Muscle of leg (tissue), 3 donors: ENCODE measurements at regions not wholly inside any gene's neighbourhood (a gene's known extent, or its start where the extent isn't known, plus 50 kb on each side); places are given as distances from the start of the nearest gene placed in this dataset.
A peak's percentile ranks its signal among the peaks of the same experiment; 100 is the strongest.

ENCODE experiments used
- DNase-seq: peaks from one replicate; pipeline ENCODE4 v3.0.0; 2013
- H3K27ac ChIP-seq: one replicate; pipeline ENCODE4 v1.5.1; 2013; ENCODE audit warnings: mild to moderate bottlenecking, low read length, control low read depth
- H3K27me3 ChIP-seq: one replicate; pipeline ENCODE4 v1.6.1; 2013; ENCODE audit warnings: low read length; ENCODE audit not compliant: control insufficient read depth, insufficient read depth
- H3K36me3 ChIP-seq: one replicate; pipeline ENCODE4 v1.6.1; 2013; ENCODE audit warnings: low read length; ENCODE audit not compliant: control insufficient read depth, insufficient read depth
- H3K4me1 ChIP-seq: one replicate; pipeline ENCODE4 v1.6.1; 2013; ENCODE audit warnings: low read length; ENCODE audit not compliant: control insufficient read depth, insufficient read depth
- H3K4me3 ChIP-seq: one replicate; pipeline ENCODE4 v1.5.1; 2013; ENCODE audit warnings: low read length, control low read depth
- H3K9me3 ChIP-seq: replicated peaks from 2 replicates; pipeline ENCODE4 v1.6.1; 2013; ENCODE audit warnings: low read depth, low read length; ENCODE audit not compliant: control insufficient read depth
- WGBS: methylation state at CpG from one replicate; pipeline ENCODE4 v1.1.5; 2013; ENCODE audit warnings: missing lambda C conversion rate; ENCODE audit not compliant: insufficient coverage; 5-methylcytosine and 5-hydroxymethylcytosine counted together

DNA sequence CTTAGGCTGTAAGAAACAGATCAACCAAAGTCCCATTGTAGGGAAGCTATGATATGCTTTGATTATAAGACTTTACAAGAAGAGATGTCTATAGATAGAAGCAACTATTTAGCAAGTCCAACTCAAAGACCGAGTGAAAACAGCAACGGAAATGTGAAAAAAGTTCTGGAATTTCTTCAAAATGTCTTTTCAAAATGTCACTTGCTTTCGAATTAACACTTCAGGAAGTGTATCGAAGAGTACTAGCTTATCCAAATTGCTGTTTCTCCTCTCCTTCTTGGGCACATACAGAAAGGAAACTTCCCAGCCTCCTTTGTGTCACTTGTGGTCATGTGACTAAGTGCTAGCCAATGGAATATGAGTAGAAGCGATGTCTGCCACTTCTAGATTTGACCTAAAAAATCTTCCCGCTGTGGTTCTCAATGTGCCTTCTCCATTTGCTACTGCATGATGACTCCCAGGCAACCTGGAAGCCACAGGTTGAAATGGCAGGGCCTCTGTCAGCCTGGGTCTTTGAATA, 89.9 kb downstream of the TSEN15 start:
- no peak for DNase-seq
- Histone ChIP-seq H3K4me1 (peaks cover 16% of the 10 kb centered on the region), H3K4me3 (no peak overlapping the region), H3K9me3 (no peaks in the 10 kb centered on the region), H3K27me3 (no peaks in the 10 kb centered on the region), H3K27ac (no peak overlapping the region), H3K36me3 (no peaks in the 10 kb centered on the region)
- WGBS, result 94% methylated on average over 6 of the region's 6 CpGs

DNA sequence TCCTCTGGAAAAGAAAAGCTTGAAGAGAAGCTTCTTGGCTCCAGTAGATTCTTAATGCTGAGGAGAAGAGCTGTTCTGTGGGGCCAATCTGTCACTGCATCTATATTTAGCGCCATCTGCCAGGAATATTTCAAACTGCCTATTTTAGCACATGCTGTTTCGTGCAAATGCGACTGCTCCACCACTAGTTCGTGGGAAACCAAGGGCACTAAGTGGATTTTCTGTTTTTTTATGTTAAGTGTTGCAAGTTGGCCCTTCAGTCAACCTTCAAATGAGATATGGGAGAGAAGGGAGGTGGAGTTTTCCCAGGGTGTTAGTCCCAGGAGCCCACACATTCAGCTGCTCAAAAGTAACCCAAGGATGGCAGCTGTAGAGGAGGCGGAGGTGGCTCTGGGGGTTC, 91.9 kb downstream of the TSEN15 start:
- Histone ChIP-seq H3K27me3 (no peaks in the 10 kb centered on the region), H3K9me3 (peaks cover 4% of the 10 kb centered on the region), H3K27ac (peak overlapping the region; percentile 73), H3K4me3 (no peak overlapping the region), H3K36me3 (no peaks in the 10 kb centered on the region), H3K4me1 (peaks cover 16% of the 10 kb centered on the region)
- DNase-seq, result peak; percentile 74
- no CpG with 5 or more reads among the region's 5 CpGs for WGBS

DNA sequence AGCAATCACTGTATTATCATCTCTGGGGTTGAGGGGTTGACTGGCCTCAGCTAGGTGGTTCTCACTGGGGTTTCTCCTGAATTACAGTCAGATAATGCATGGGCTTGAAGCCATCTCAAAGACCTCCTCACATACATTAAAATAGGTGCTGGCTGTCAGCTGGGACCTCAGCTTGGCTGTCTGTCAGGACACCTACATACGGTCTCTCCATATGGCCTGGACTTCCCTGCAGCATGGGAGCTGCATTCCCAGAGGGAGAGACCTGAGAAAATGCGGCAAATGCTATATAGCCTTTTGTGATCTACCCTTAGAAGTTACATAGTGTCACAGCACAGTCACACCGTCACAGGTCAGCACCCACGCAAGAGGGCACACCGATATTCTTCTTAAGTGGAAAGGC, 93.6 kb downstream of the TSEN15 start:
- WGBS, result 78% methylated on average over 4 of the region's 5 CpGs
- H3K36me3 ChIP-seq, result no peaks in the 10 kb centered on the region
- DNase-seq, result no peak
- no peak overlapping the region for H3K4me3 ChIP-seq
- H3K27me3 ChIP-seq, result no peaks in the 10 kb centered on the region
- no peak overlapping the region for H3K27ac ChIP-seq
- H3K9me3 ChIP-seq, result peaks cover 4% of the 10 kb centered on the region
- peaks cover 16% of the 10 kb centered on the region for H3K4me1 ChIP-seq

DNA sequence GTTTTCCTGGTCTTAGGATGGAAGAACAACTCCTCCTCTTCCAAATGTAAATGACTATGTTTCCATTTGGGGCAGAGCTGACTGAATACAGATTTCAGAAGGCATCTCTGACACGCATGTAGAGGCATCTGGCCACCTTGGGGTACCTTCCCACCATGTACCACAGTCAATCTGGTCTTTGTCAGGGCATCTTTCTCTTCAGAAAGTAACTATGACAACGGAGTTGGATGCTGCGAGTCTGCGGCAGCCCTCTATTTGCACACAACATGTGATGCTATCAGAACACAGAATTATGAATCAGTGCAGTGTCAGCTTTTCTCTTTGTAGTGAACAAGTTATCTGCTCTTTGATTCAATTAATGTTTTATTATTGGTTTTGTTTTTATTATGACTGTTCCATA, 94.7 kb downstream of the TSEN15 start:
- Histone ChIP-seq H3K36me3 (no peaks in the 10 kb centered on the region), H3K4me3 (no peak overlapping the region), H3K27me3 (no peaks in the 10 kb centered on the region), H3K9me3 (peaks cover 4% of the 10 kb centered on the region), H3K4me1 (peaks cover 17% of the 10 kb centered on the region), H3K27ac (no peak overlapping the region)
- DNase-seq, result no peak
- WGBS, result 80% methylated on average over 1 of the region's 4 CpGs

DNA sequence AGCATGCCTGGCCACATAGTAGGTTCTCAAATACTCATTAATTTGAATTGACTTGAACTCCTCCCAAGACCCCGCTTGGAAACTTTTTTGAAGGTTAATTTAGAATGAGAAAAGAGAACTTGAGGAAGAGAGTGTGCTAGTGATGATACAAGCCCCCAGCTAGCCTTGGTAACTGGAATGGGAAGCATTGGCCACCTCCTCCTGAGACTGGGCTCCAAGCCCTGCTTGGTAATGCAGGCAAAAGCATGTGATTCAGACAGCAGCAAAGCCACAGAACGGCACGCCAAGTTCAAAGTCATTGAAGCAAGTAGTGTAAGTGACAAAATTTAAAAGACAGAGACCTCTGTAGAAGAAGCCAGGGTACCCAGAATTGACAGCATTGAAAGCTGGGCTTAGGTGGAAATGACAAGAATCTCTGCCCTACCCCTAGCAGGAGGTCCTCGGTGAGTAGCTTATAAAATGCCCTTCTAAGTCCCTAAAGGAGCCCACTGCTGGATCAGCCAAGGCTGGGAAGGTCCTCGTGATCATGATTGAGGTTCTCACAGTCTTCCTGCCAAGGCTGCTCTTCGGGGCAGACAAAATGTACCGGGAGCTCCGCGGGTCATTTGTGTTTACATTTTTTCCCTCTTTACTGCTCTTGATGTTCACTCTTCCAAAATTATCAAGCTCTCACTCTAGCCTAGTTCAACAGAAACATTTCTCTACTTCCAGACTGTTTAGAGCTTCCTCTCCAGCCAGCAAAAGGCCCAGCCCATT, 99.4 kb downstream of the TSEN15 start:
- Histone ChIP-seq H3K9me3 (peaks cover 4% of the 10 kb centered on the region), H3K36me3 (no peaks in the 10 kb centered on the region), H3K4me1 (peaks cover 21% of the 10 kb centered on the region), H3K27ac (no peak overlapping the region), H3K27me3 (no peaks in the 10 kb centered on the region), H3K4me3 (no peak overlapping the region)
- 76% methylated on average over 8 of the region's 9 CpGs for WGBS
- DNase-seq, result no peak

DNA sequence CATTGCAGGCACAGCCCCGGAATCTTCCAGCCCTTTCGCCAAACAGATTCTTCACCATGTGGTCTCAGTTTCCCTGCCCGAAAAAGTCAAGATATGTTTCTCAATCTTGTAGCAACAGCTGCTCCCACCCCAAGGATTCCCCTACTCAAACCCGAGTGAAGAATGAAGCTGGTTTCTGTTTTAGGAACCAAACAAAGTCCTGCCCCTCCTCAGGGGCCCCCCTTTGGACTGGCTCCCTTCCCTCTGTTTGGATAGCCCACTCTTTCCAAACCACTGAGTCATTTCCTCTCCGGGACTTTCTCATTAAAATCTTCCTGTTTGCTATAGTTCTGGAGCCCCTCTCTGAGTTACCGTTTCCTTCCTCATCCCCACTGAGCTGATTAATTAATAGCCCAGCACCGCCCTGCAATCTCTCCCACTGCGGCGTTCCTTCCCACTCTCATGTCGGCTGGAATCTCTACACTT, 100.9 kb downstream of the TSEN15 start:
- H3K9me3 ChIP-seq, result no peaks in the 10 kb centered on the region
- H3K4me1 ChIP-seq, result peaks cover 21% of the 10 kb centered on the region
- whole genome bisulfite sequencing, result 5% methylated on average over 3 of the region's 10 CpGs
- no peaks in the 10 kb centered on the region for H3K27me3 ChIP-seq
- peak; percentile 85 for DNase-seq
- H3K36me3 ChIP-seq, result no peaks in the 10 kb centered on the region
- H3K4me3 ChIP-seq, result peak overlapping the region; percentile 24
- peak overlapping the region; percentile 78 for H3K27ac ChIP-seq

DNA sequence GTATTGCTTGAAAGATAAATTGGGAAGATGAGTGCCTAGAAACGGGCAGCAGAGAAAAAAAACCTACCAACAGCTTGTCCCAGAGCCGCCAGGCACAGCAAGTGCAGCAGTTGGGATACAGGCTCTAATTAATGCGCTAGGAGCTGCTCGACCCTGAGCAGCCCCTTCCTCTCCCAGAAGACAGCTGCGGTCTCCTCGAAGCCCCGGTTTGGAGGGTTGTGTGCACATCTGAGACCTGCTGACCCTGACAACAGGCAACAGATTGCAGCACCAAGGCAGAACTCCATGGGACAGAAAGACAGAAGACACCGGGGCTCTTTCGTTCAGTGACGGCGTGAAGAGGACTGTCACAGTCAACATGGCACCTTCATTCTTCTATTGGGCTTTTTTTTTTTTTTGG, 101.4 kb downstream of the TSEN15 start:
- WGBS, result 66% methylated on average over 7 of the region's 11 CpGs
- Histone ChIP-seq H3K4me1 (peaks cover 21% of the 10 kb centered on the region), H3K27ac (peak overlapping the region; percentile 78), H3K4me3 (peak overlapping the region; percentile 24), H3K36me3 (no peaks in the 10 kb centered on the region), H3K27me3 (no peaks in the 10 kb centered on the region), H3K9me3 (no peaks in the 10 kb centered on the region)
- DNase-seq, result no peak

DNA sequence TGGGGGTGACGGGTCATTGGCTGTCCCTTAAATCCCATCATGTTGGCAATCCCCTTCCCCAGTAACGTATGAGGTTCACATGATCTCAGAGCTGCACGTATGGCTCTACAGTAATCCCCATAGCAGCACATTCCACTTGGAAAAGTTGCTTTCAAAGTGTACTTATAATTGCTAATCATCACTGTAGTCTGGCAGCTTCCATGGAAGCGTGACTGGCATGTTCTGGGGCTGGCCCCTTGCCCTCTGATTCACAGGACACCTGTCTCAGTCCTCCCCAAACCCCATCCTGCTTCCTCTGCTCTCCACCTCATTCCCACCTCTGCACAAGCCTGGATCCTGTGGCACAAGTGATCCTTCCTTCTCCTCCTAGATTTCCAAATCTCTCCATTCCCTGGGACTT, 102.2 kb downstream of the TSEN15 start:
- 55% methylated on average over 2 of the region's 4 CpGs for WGBS
- Histone ChIP-seq H3K27me3 (no peaks in the 10 kb centered on the region), H3K4me3 (no peak overlapping the region), H3K4me1 (peaks cover 21% of the 10 kb centered on the region), H3K27ac (no peak overlapping the region), H3K36me3 (no peaks in the 10 kb centered on the region), H3K9me3 (no peaks in the 10 kb centered on the region)
- no peak for DNase-seq

DNA sequence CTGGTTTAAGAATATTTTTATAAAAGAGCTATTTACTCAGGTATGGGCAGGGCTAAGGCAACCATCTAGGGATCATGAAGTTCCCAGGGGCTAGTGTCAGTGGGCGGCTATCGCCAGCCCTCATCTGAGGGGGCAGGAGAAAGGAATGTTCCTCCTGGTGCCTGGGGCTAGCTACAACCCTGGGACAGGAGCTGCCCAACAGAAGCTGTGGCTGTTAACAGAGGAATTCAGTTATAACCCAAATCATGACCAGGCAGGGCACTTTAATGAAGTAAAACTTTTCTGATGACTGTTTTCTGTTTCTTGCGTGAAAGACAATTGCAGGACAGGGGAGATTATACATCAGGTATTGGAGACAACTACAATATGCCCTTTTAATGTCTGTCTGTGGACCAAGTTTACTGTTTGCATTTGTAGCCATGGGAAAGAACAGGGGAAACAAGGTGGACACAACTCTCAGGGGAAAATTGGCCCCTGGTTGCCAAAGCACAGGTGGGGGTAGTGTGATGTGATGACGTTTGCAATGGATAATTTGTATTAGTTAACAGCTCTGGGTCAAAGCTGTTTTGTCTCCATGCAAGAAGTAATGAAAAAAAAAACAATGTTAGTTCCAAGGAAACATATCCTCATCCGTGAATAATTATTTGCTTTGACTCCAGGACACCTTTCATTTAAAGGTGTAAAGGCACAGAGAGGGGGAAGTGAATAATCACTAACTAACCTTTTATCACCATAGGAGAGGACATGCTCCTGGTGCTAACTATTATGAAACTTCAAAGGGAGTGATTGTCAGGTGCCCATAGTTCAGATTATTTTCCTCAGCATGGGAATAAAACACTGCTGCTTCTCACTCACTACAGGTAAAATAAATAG, 105.2 kb downstream of the TSEN15 start:
- Histone ChIP-seq H3K9me3 (no peaks in the 10 kb centered on the region), H3K36me3 (no peaks in the 10 kb centered on the region), H3K27ac (no peak overlapping the region), H3K4me1 (peaks cover 15% of the 10 kb centered on the region), H3K4me3 (no peak overlapping the region), H3K27me3 (no peaks in the 10 kb centered on the region)
- WGBS, result 70% methylated on average over 2 of the region's 5 CpGs
- no peak for DNase-seq

DNA sequence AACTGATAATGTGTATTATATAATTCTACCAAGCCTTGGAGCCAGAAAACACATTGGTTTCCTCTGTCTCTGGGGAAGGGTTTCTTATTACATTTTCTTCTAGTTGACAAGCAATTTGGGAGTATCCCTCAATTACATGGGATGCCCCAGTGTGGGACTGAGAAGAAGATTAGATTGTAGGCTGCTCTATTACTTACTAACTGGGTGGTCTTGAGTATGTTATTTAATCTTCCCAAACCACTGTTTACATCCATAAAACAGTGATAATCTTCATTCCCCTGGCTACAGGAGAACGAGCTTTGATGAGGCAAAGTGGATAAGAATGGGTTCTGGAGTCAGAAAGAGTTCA, 105.8 kb downstream of the TSEN15 start:
- H3K4me1 ChIP-seq, result peaks cover 17% of the 10 kb centered on the region
- no peak for DNase-seq
- no peaks in the 10 kb centered on the region for H3K27me3 ChIP-seq
- no peaks in the 10 kb centered on the region for H3K36me3 ChIP-seq
- no CpG with 5 or more reads among the region's 1 CpG for WGBS
- no peak overlapping the region for H3K4me3 ChIP-seq
- no peaks in the 10 kb centered on the region for H3K9me3 ChIP-seq
- no peak overlapping the region for H3K27ac ChIP-seq
